Spinal cord (tissue), 9 donors: ENCODE measurements at regions not wholly inside any gene's neighbourhood (a gene's known extent, or its start where the extent isn't known, plus 50 kb on each side); places are given as distances from the start of the nearest gene placed in this dataset.

Experiments used
- DNase-seq, 6 donors: peaks; one replicate each; pipeline versions ENCODE4 v3.0.0 to v3.0.0-alpha.2; 2013 to 2015; ENCODE audit warnings: low spot score in 6 of 6, low read depth in 4 of 6
- H3K27ac ChIP-seq: one replicate; pipeline ENCODE4 v1.5.1; 2013; ENCODE audit warnings: low read depth, low read length, control low read depth
- H3K27me3 ChIP-seq: one replicate; pipeline ENCODE4 v1.6.1; 2013; ENCODE audit warnings: low read length; ENCODE audit not compliant: control insufficient read depth, insufficient read depth
- H3K36me3 ChIP-seq: one replicate; pipeline ENCODE4 v1.6.1; 2013; ENCODE audit warnings: low read length; ENCODE audit not compliant: control insufficient read depth, insufficient read depth
- H3K4me1 ChIP-seq: one replicate; pipeline ENCODE4 v1.6.1; 2013; ENCODE audit warnings: low read length; ENCODE audit not compliant: control insufficient read depth, insufficient read depth
- H3K4me3 ChIP-seq: one replicate; pipeline ENCODE4 v1.5.1; 2013; ENCODE audit warnings: low read depth, low read length, control low read depth
- H3K9me3 ChIP-seq: one replicate; pipeline ENCODE4 v1.6.1; 2013; ENCODE audit warnings: low read length; ENCODE audit not compliant: control insufficient read depth, insufficient read depth
- WGBS: methylation state at CpG from one replicate; pipeline ENCODE4 v1.1.5; 2013; ENCODE audit warnings: missing lambda C conversion rate; ENCODE audit not compliant: insufficient coverage; 5-methylcytosine and 5-hydroxymethylcytosine counted together
- donor health status: healthy.

- DNase-seq: peak in 1 of 6 donors; percentile 38
- no peak overlapping the region for H3K27ac ChIP-seq
- no peak overlapping the region for H3K4me3 ChIP-seq
- H3K36me3 ChIP-seq: no peaks in the 10 kb centered on the region
- H3K9me3 ChIP-seq: no peaks in the 10 kb centered on the region
- H3K27me3 ChIP-seq: no peaks in the 10 kb centered on the region
- no peaks in the 10 kb centered on the region for H3K4me1 ChIP-seq
These were observed 206.8 kb upstream of the ATP10B start for GRCh38 chr5:161058781-161059180.

GRCh38 chr5:161051920-161052500 lies 200.0 kb upstream of the ATP10B start:
- no peaks in the 10 kb centered on the region for H3K9me3 ChIP-seq
- H3K27me3 ChIP-seq: no peaks in the 10 kb centered on the region
- no peak overlapping the region for H3K4me3 ChIP-seq
- H3K36me3 ChIP-seq: no peaks in the 10 kb centered on the region
- no peak overlapping the region for H3K27ac ChIP-seq
- no peak for DNase-seq
- H3K4me1 ChIP-seq: no peaks in the 10 kb centered on the region
- no CpG with 5 or more reads among the region's 4 CpGs for WGBS

- DNase-seq: no peak
- Histone ChIP-seq H3K4me1 (no peaks in the 10 kb centered on the region), H3K4me3 (no peak overlapping the region), H3K36me3 (no peaks in the 10 kb centered on the region), H3K27ac (no peak overlapping the region), H3K27me3 (no peaks in the 10 kb centered on the region), H3K9me3 (no peaks in the 10 kb centered on the region)
- no CpG with 5 or more reads among the region's 4 CpGs for WGBS
These were observed 195.0 kb upstream of the ATP10B start for GRCh38 chr5:161047024-161047423.

GRCh38 chr5:161042862-161043261 lies 190.9 kb upstream of the ATP10B start:
- no peaks in the 10 kb centered on the region for H3K27me3 ChIP-seq
- no peak for DNase-seq
- no peak overlapping the region for H3K27ac ChIP-seq
- no peak overlapping the region for H3K4me3 ChIP-seq
- no peaks in the 10 kb centered on the region for H3K9me3 ChIP-seq
- H3K36me3 ChIP-seq: no peaks in the 10 kb centered on the region
- H3K4me1 ChIP-seq: no peaks in the 10 kb centered on the region
- WGBS: 100% methylated on average over 1 of the region's 3 CpGs

- H3K4me3 ChIP-seq: no peak overlapping the region
- H3K36me3 ChIP-seq: no peaks in the 10 kb centered on the region
- no peaks in the 10 kb centered on the region for H3K27me3 ChIP-seq
- H3K9me3 ChIP-seq: no peaks in the 10 kb centered on the region
- no peaks in the 10 kb centered on the region for H3K4me1 ChIP-seq
- WGBS: no CpG with 5 or more reads among the region's 1 CpG
- H3K27ac ChIP-seq: no peak overlapping the region
- peak in 1 of 6 donors; percentile 47 for DNase-seq
These were observed 190.4 kb upstream of the ATP10B start for GRCh38 chr5:161042443-161042842.

GRCh38 chr5:161040818-161041217 lies 188.8 kb upstream of the ATP10B start:
- no CpG with 5 or more reads among the region's 1 CpG for WGBS
- Histone ChIP-seq H3K27ac (no peak overlapping the region), H3K4me1 (no peaks in the 10 kb centered on the region), H3K9me3 (no peaks in the 10 kb centered on the region), H3K36me3 (no peaks in the 10 kb centered on the region), H3K4me3 (no peak overlapping the region), H3K27me3 (no peaks in the 10 kb centered on the region)
- no peak for DNase-seq

- no peaks in the 10 kb centered on the region for H3K4me1 ChIP-seq
- H3K4me3 ChIP-seq: no peak overlapping the region
- H3K27me3 ChIP-seq: no peaks in the 10 kb centered on the region
- WGBS: 92% methylated on average over 1 of the region's 3 CpGs
- peak in 1 of 6 donors; percentile 5 for DNase-seq
- H3K27ac ChIP-seq: no peak overlapping the region
- no peaks in the 10 kb centered on the region for H3K9me3 ChIP-seq
- H3K36me3 ChIP-seq: no peaks in the 10 kb centered on the region
These were observed 184.3 kb upstream of the ATP10B start for GRCh38 chr5:161036296-161036695.

- H3K4me1 ChIP-seq: no peaks in the 10 kb centered on the region
- no CpG with 5 or more reads among the region's 1 CpG for WGBS
- no peak overlapping the region for H3K27ac ChIP-seq
- H3K4me3 ChIP-seq: no peak overlapping the region
- no peaks in the 10 kb centered on the region for H3K9me3 ChIP-seq
- no peaks in the 10 kb centered on the region for H3K36me3 ChIP-seq
- H3K27me3 ChIP-seq: no peaks in the 10 kb centered on the region
- peak in 2 of 6 donors; percentile 8 to 48 for DNase-seq
These were observed 182.4 kb upstream of the ATP10B start for GRCh38 chr5:161034451-161034850.

GRCh38 chr5:161030229-161030628 lies 178.2 kb upstream of the ATP10B start:
- H3K9me3 ChIP-seq: no peaks in the 10 kb centered on the region
- H3K4me1 ChIP-seq: no peaks in the 10 kb centered on the region
- H3K27me3 ChIP-seq: no peaks in the 10 kb centered on the region
- WGBS: 48% methylated on average over 2 of the region's 3 CpGs
- DNase-seq: peak in 1 of 6 donors; percentile 79
- no peaks in the 10 kb centered on the region for H3K36me3 ChIP-seq
- no peak overlapping the region for H3K27ac ChIP-seq
- H3K4me3 ChIP-seq: no peak overlapping the region

- H3K27me3 ChIP-seq: no peaks in the 10 kb centered on the region
- H3K36me3 ChIP-seq: no peaks in the 10 kb centered on the region
- no peak for DNase-seq
These were observed 175.8 kb upstream of the ATP10B start for GRCh38 chr5:161027763-161028162.

More at GRCh38 chr5:161027763-161028162, 175.8 kb upstream of the ATP10B start:
- no peak overlapping the region for H3K4me3 ChIP-seq
- no peak overlapping the region for H3K27ac ChIP-seq
- no peaks in the 10 kb centered on the region for H3K4me1 ChIP-seq
- no peaks in the 10 kb centered on the region for H3K9me3 ChIP-seq
